ENCODE measurements at regions not wholly inside any gene's neighbourhood (a gene's known extent, or its start where the extent isn't known, plus 50 kb on each side); places are given as distances from the start of the nearest gene placed in this dataset.

GRCh38 chr10:27426948-27427467, 77.1 kb upstream of the RAB18 start:
- no peaks in the 10 kb centered on the region for H3K9me3 Mint-ChIP-seq
- DNase-seq (ENCODE audit: low spot score), result no peak
- intact Hi-C loops (cut with micrococcal nuclease), result no loop called here
- H3K4me3 Mint-ChIP-seq (ENCODE audit: low read depth), result no peak overlapping the region
- H3K27ac Mint-ChIP-seq, result no peak overlapping the region
- H3K36me3 Mint-ChIP-seq (ENCODE audit: low read depth), result no peaks in the 10 kb centered on the region
- H3K27me3 Mint-ChIP-seq (ENCODE audit: low read depth), result peaks cover 2% of the 10 kb centered on the region
- H3K4me1 Mint-ChIP-seq (ENCODE audit: low read depth), result no peaks in the 10 kb centered on the region

DNA sequence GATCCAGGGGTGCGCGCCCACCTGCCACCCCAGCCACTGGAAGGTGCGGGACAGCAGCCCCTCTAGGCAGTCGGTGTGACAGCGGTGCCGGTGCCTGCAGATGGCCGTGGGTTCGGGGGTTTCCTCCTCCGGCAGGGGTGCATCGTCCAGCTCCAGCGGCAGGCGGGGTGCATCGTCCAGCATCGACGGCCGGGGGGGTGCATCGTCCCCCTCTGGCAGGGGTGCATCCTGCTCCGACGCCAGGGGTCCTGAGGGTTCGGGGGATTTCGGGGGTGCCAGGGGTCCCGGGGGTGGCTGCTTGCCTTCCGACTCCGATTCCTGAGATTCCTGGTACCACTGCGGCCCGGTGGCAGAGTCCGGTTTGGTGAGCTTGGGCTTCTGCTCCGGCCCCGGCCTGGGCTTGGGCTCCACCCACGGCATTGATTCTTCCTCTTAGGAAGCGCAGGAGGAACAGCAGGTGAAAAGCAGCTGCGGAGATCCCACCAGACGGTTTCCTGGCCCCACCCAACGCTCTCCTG, 90.2 kb upstream of the RAB18 start:
- Mint-ChIP-seq H3K27me3 (ENCODE audit: low read depth) (peaks cover 14% of the 10 kb centered on the region), H3K9me3 (no peaks in the 10 kb centered on the region), H3K4me3 (ENCODE audit: low read depth) (no peak overlapping the region), H3K4me1 (ENCODE audit: low read depth) (no peaks in the 10 kb centered on the region), H3K27ac (no peak overlapping the region), H3K36me3 (ENCODE audit: low read depth) (no peaks in the 10 kb centered on the region)
- intact Hi-C loops (cut with micrococcal nuclease), result no loop called here
- DNase-seq (ENCODE audit: low spot score), result no peak

- intact Hi-C loops (cut with micrococcal nuclease), result no loop called here
- H3K9me3 Mint-ChIP-seq, result no peaks in the 10 kb centered on the region
- H3K36me3 Mint-ChIP-seq (ENCODE audit: low read depth), result no peaks in the 10 kb centered on the region
- H3K27me3 Mint-ChIP-seq (ENCODE audit: low read depth), result peaks cover 16% of the 10 kb centered on the region
- H3K4me3 Mint-ChIP-seq (ENCODE audit: low read depth), result no peak overlapping the region
- H3K27ac Mint-ChIP-seq, result no peak overlapping the region
- no peaks in the 10 kb centered on the region for H3K4me1 Mint-ChIP-seq (ENCODE audit: low read depth)
- no peak for DNase-seq (ENCODE audit: low spot score)
Observed at GRCh38 chr10:27413387-27413786, 90.7 kb upstream of the RAB18 start.

GRCh38 chr10:27410153-27410552, 94.0 kb upstream of the RAB18 start:
- no peaks in the 10 kb centered on the region for H3K9me3 Mint-ChIP-seq
- no peak overlapping the region for H3K27ac Mint-ChIP-seq
- H3K4me1 Mint-ChIP-seq (ENCODE audit: low read depth), result no peaks in the 10 kb centered on the region
- H3K36me3 Mint-ChIP-seq (ENCODE audit: low read depth), result no peaks in the 10 kb centered on the region
- DNase-seq (ENCODE audit: low spot score), result no peak
- intact Hi-C loops (cut with micrococcal nuclease), result no loop called here
- H3K4me3 Mint-ChIP-seq (ENCODE audit: low read depth), result no peak overlapping the region
- peaks cover 18% of the 10 kb centered on the region for H3K27me3 Mint-ChIP-seq (ENCODE audit: low read depth)

DNA sequence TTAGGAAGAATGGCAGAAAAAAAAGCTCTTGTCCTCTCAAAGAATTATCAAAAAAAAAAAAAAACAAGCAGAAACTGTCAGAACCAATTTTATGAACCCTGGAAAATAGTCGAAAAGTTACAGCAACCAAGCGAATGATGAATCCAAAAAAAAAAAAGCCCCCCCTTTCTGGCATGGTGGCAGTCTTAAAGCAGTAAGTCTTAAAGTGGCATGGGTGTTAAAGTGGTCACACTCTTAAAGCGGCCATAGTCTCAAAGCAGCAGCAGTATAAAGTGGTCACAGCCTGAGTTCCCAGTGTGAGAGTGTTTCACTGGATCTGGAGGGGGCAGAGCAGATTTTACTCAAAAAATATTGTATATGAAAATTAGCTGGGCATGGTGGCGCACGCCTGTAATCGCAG, 96.8 kb upstream of the RAB18 start:
- DNase-seq (ENCODE audit: low spot score), result no peak
- Mint-ChIP-seq H3K9me3 (no peaks in the 10 kb centered on the region), H3K36me3 (ENCODE audit: low read depth) (no peaks in the 10 kb centered on the region), H3K4me1 (ENCODE audit: low read depth) (no peaks in the 10 kb centered on the region), H3K27me3 (ENCODE audit: low read depth) (peaks cover 17% of the 10 kb centered on the region), H3K4me3 (ENCODE audit: low read depth) (no peak overlapping the region), H3K27ac (no peak overlapping the region)
- intact Hi-C loops (cut with micrococcal nuclease), result no loop called here

DNA sequence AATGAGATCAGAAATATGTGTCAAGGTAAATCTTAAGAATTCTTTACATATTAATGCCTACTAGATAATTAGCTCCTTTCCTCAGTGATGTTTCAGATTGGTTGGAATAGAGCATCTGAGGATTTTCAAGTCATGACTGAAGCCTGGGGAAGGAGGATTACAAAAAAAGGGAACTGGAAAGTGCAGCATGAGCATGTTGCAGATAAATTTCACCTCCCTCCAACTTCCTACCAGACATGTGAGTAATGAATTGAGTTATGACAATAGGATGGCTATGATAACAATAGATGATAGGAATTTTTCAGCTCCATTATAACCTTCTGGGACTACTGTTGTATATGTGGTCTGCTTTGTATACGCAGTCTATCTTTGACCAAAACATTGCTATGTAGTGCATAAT, 104.2 kb upstream of the RAB18 start:
- H3K27me3 Mint-ChIP-seq (ENCODE audit: low read depth), result peaks cover 6% of the 10 kb centered on the region
- DNase-seq (ENCODE audit: low spot score), result no peak
- no peak overlapping the region for H3K27ac Mint-ChIP-seq
- no peaks in the 10 kb centered on the region for H3K4me1 Mint-ChIP-seq (ENCODE audit: low read depth)
- no peaks in the 10 kb centered on the region for H3K9me3 Mint-ChIP-seq
- H3K36me3 Mint-ChIP-seq (ENCODE audit: low read depth), result no peaks in the 10 kb centered on the region
- no peak overlapping the region for H3K4me3 Mint-ChIP-seq (ENCODE audit: low read depth)
- intact Hi-C loops (cut with micrococcal nuclease), result no loop called here

- H3K27ac Mint-ChIP-seq, result no peak overlapping the region
- H3K27me3 Mint-ChIP-seq (ENCODE audit: low read depth), result no peaks in the 10 kb centered on the region
- intact Hi-C loops (cut with micrococcal nuclease), result no loop called here
- no peaks in the 10 kb centered on the region for H3K4me1 Mint-ChIP-seq (ENCODE audit: low read depth)
- H3K4me3 Mint-ChIP-seq (ENCODE audit: low read depth), result no peak overlapping the region
- no peaks in the 10 kb centered on the region for H3K9me3 Mint-ChIP-seq
- H3K36me3 Mint-ChIP-seq (ENCODE audit: low read depth), result no peaks in the 10 kb centered on the region
- DNase-seq (ENCODE audit: low spot score), result no peak
Observed at GRCh38 chr10:27393961-27394360, 110.1 kb upstream of the RAB18 start.

DNA sequence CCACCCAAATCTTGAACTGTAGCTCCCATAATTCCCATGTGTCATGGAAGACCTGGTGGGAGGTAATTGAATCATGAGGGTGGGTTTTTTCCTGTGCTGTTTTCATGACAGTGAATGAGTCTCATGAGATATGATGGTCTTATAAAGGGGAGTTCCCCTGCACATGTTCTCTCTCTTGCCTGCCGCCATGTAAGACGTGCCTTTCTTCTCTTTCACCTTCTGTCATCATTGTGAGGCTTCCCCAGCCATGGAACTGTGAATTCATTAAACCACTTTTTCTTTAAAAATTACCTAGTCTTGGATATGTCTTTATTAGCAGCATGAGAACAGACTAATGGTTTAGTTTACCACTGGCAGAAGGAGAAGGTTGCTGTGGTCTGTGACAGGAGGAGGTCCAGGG, 111.5 kb upstream of the RAB18 start:
- Mint-ChIP-seq H3K9me3 (no peaks in the 10 kb centered on the region), H3K27ac (no peak overlapping the region), H3K4me1 (ENCODE audit: low read depth) (no peaks in the 10 kb centered on the region), H3K4me3 (ENCODE audit: low read depth) (no peak overlapping the region), H3K27me3 (ENCODE audit: low read depth) (no peaks in the 10 kb centered on the region), H3K36me3 (ENCODE audit: low read depth) (no peaks in the 10 kb centered on the region)
- intact Hi-C loops (cut with micrococcal nuclease), result no loop called here
- DNase-seq (ENCODE audit: low spot score), result no peak

DNA sequence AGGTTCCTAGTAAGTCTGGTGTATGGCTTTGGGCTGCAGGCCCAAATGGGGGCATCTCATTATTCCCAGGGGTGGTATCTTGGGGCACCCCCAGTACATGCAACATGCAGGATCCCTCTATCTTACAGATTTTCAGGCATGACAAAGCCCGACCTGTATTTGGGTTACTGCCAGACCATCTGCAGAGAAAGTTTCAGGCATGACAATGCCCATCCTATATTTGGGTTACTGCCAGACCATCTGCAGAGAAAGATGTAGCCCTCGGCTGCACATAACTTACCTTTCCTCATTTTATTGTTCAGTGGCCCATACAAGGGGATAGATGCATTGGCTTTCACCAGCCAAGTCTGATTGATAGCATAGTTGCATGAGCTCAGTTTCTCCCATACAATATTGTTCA, 112.2 kb upstream of the RAB18 start:
- no peak for DNase-seq (ENCODE audit: low spot score)
- Mint-ChIP-seq H3K27ac (no peak overlapping the region), H3K9me3 (no peaks in the 10 kb centered on the region), H3K4me3 (ENCODE audit: low read depth) (no peak overlapping the region), H3K4me1 (ENCODE audit: low read depth) (no peaks in the 10 kb centered on the region), H3K36me3 (ENCODE audit: low read depth) (no peaks in the 10 kb centered on the region), H3K27me3 (ENCODE audit: low read depth) (no peaks in the 10 kb centered on the region)
- intact Hi-C loops (cut with micrococcal nuclease), result no loop called here

DNA sequence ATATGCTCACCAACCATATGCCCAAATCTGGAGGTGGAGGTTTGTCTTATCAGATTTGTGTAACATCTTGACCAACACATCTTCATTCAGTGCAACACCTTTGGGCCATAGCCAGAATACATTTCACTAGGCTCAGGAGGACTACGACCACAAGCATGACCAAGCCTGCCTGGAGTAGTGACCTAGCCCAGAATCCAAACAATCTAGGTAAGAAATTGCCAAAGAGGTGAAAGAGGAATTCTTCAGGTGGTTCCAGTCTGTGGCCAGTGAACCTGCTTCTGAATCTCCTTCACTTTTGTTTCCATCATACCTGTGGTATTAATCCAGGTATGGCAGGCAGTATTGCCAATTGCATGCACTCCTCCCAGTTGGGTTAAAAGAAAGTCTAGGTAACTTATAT, 112.8 kb upstream of the RAB18 start:
- Mint-ChIP-seq H3K4me1 (ENCODE audit: low read depth) (no peaks in the 10 kb centered on the region), H3K36me3 (ENCODE audit: low read depth) (no peaks in the 10 kb centered on the region), H3K27me3 (ENCODE audit: low read depth) (no peaks in the 10 kb centered on the region), H3K27ac (no peak overlapping the region), H3K9me3 (no peaks in the 10 kb centered on the region), H3K4me3 (ENCODE audit: low read depth) (no peak overlapping the region)
- no peak for DNase-seq (ENCODE audit: low spot score)
- intact Hi-C loops (cut with micrococcal nuclease), result no loop called here

GRCh38 chr10:27390681-27391080, 113.4 kb upstream of the RAB18 start:
- intact Hi-C loops (cut with micrococcal nuclease), result no loop called here
- Mint-ChIP-seq H3K27ac (no peak overlapping the region), H3K4me1 (ENCODE audit: low read depth) (no peaks in the 10 kb centered on the region), H3K36me3 (ENCODE audit: low read depth) (no peaks in the 10 kb centered on the region), H3K27me3 (ENCODE audit: low read depth) (no peaks in the 10 kb centered on the region), H3K4me3 (ENCODE audit: low read depth) (no peak overlapping the region), H3K9me3 (no peaks in the 10 kb centered on the region)
- no peak for DNase-seq (ENCODE audit: low spot score)

- intact Hi-C loops (cut with micrococcal nuclease), result no loop called here
- Mint-ChIP-seq H3K4me3 (ENCODE audit: low read depth) (no peak overlapping the region), H3K9me3 (no peaks in the 10 kb centered on the region), H3K36me3 (ENCODE audit: low read depth) (no peaks in the 10 kb centered on the region), H3K4me1 (ENCODE audit: low read depth) (no peaks in the 10 kb centered on the region), H3K27ac (no peak overlapping the region), H3K27me3 (ENCODE audit: low read depth) (peaks cover 5% of the 10 kb centered on the region)
- no peak for DNase-seq (ENCODE audit: low spot score)
Observed at GRCh38 chr10:27388761-27389399, 115.2 kb upstream of the RAB18 start.

DNA sequence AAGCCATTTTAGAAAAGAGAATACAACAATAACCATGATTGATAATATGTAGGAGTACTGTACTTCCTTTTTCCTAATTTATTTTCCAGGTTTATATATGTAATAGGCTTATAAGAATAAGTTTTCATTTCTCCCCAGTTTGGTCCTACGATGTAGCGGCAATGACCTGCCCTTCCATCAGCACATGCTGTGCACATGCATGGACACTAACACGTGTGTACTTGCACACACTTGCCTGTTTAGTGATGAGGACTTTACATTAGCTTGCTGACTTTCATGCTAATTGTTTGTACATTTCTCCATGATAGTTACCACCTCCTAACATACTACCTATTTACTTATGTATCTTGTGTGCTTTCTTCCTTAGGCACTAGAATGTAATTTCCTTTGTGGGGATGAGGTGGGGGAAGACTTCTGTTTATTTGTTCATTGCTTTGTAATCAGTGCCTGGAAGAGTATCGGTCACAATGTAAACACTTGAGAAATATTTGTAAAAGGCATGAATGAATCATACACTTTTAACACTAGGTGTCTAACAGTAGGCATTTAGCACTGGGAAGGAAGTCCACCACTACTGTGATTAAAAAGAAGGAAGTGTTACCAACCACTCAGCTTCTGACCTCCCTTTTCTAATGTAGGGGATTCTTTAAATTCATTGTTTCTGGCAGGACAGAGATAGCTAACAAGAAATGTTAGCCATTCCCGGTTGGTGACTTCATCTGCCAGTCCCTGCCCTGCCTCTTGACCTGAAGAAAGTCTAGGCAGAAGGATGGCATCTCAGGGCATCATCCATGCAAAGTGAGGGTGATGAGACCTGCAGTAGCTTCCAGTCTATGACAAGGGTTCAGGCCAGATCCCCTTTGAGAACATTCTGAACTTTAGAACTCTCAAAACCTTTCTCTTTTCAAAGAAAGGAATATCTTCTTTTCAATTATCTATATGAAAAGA, 120.2 kb upstream of the RAB18 start:
- H3K9me3 Mint-ChIP-seq, result no peaks in the 10 kb centered on the region
- H3K36me3 Mint-ChIP-seq (ENCODE audit: low read depth), result no peaks in the 10 kb centered on the region
- peaks cover 9% of the 10 kb centered on the region for H3K27me3 Mint-ChIP-seq (ENCODE audit: low read depth)
- no peak overlapping the region for H3K4me3 Mint-ChIP-seq (ENCODE audit: low read depth)
- H3K4me1 Mint-ChIP-seq (ENCODE audit: low read depth), result no peaks in the 10 kb centered on the region
- intact Hi-C loops (cut with micrococcal nuclease), result no loop called here
- no peak for DNase-seq (ENCODE audit: low spot score)
- no peak overlapping the region for H3K27ac Mint-ChIP-seq

Data from activated T-helper 2 cell treated with anti-CD3 and anti-CD28 coated beads, Interferon-gamma antibody, Interleukin-2, Interleukin-4, amounts not matched to agents 10 μg/mL and 5 μg/mL and 100 μg/mL, durations not matched to agents 14 hours and 24 hours and 36 hours (primary cell).